Upper lobe of left lung (tissue), 6 donors: ENCODE measurements at regions not wholly inside any gene's neighbourhood (a gene's known extent, or its start where the extent isn't known, plus 50 kb on each side); places are given as distances from the start of the nearest gene placed in this dataset.

Experiments used
- ATAC-seq, 2 donors: fragments of 200-7000 bp; cut with Tn5 transposase; one replicate each; pipeline ENCODE4 v1.9.1; 2022; ENCODE audit warnings: mild to moderate bottlenecking in 2 of 2, moderate library complexity in 2 of 2; ENCODE audit not compliant: low FRiP score in 2 of 2
- DNase-seq, 2 donors: peaks; one replicate each; pipeline ENCODE4 v3.0.0-alpha.2; 2019 to 2020
- H3K27ac ChIP-seq, 4 donors: fragments of 200-600 bp; sonication (generic); one replicate each; pipeline ENCODE4 v1.5.1; 2016 to 2019
- H3K27me3 ChIP-seq, 4 donors: fragments of 200-600 bp; sonication (generic); one replicate each; pipeline ENCODE4 v1.5.1; 2017 to 2019
- H3K36me3 ChIP-seq, 4 donors: fragments of 200-600 bp; sonication (generic); one replicate each; pipeline ENCODE4 v1.5.1; 2016 to 2019
- H3K4me1 ChIP-seq, 4 donors: fragments of 200-600 bp; sonication (generic); one replicate each; pipeline ENCODE4 v1.5.1; 2018 to 2019
- H3K4me3 ChIP-seq, 4 donors: fragments of 200-600 bp; sonication (generic); one replicate each; pipeline ENCODE4 v1.5.1; 2017 to 2019; ENCODE audit warnings: mild to moderate bottlenecking in 2 of 4, moderate library complexity in 1 of 4
- H3K9me3 ChIP-seq, 4 donors: fragments of 200-600 bp; sonication (generic); one replicate each; pipeline ENCODE4 v1.5.1; 2018 to 2019
- CTCF ChIP-seq, 6 experiments: fragments of 450-650 bp in 4 of 6; fragments of 200-600 bp in 2 of 6; sonication (generic) in 2 of 6; IDR thresholded peaks; one replicate each; pipeline ENCODE4 v1.5.1; 2016 to 2019; ENCODE audit warnings: antibody characterized with exemption in 6 of 6
- EP300 ChIP-seq, 4 donors: sonication (generic); formaldehyde crosslinking; IDR thresholded peaks; one replicate each; pipeline ENCODE4 v1.5.1; 2017; ENCODE audit warnings: antibody characterized with exemption in 4 of 4, control low read depth in 2 of 4
- POLR2A ChIP-seq, 4 donors: fragments of 450-650 bp; IDR thresholded peaks; one replicate each; pipeline ENCODE4 v1.5.1; 2016 to 2017; ENCODE audit warnings: antibody characterized with exemption in 4 of 4, mild to moderate bottlenecking in 2 of 4
- POLR2AphosphoS5 ChIP-seq, 2 donors: sonication (generic); formaldehyde crosslinking; IDR thresholded peaks; one replicate each; pipeline ENCODE4 v1.5.1; 2017; ENCODE audit warnings: antibody characterized with exemption in 2 of 2
- WGBS, 2 donors: methylation state at CpG; one replicate each; pipeline ENCODE4 v1.1.5; 2017 to 2018; 5-methylcytosine and 5-hydroxymethylcytosine counted together
- donor health status: DM: no; HTN: no; CAD: no; lungs with moderate emphysema.
- donor health status: DM: no; HTN: yes; CAD: no; lungs with severe emphysema.

- 85 to 88% methylated on average over 9 to 10 of the region's 10 CpGs for WGBS, 2 donors
- Histone ChIP-seq H3K36me3 (no peaks in the 10 kb centered on the region), H3K27ac (no peak overlapping the region), H3K4me1 (no peaks in the 10 kb centered on the region), H3K9me3 (no peaks in the 10 kb centered on the region), H3K27me3 (no peaks in the 10 kb centered on the region), H3K4me3 (no peak overlapping the region)
- no peak for TF ChIP-seq CTCF (IDR thresholded peaks at IDR 0.05)
- DNase-seq: peak in 1 of 2 donors; percentile 43
- ATAC-seq: no peak
These were observed 230.0 kb upstream of the TOPAZ1 start for GRCh38 chr3:44011680-44012079.

GRCh38 chr3:44012160-44012899 is 229.4 kb upstream of the TOPAZ1 start:
- Histone ChIP-seq H3K36me3 (no peaks in the 10 kb centered on the region), H3K27ac (no peak overlapping the region), H3K4me1 (no peaks in the 10 kb centered on the region), H3K9me3 (no peaks in the 10 kb centered on the region), H3K27me3 (no peaks in the 10 kb centered on the region), H3K4me3 (no peak overlapping the region)
- WGBS, 2 donors: 90% methylated on average over 13 of the region's 13 CpGs
- ATAC-seq (no peak), DNase-seq (no peak)
- TF ChIP-seq CTCF (IDR thresholded peaks at IDR 0.05) (no peak), EP300 (IDR thresholded peaks at IDR 0.05) (no peak), POLR2AphosphoS5 (IDR thresholded peaks at IDR 0.05) (no peak), POLR2A (IDR thresholded peaks at IDR 0.05) (no peak)

- no peak for ATAC-seq
- Histone ChIP-seq H3K27me3 (no peaks in the 10 kb centered on the region), H3K4me3 (no peak overlapping the region), H3K4me1 (no peaks in the 10 kb centered on the region), H3K27ac (no peak overlapping the region), H3K9me3 (no peaks in the 10 kb centered on the region), H3K36me3 (no peaks in the 10 kb centered on the region)
- TF ChIP-seq CTCF (IDR thresholded peaks at IDR 0.05): no peak
- no peak for TF ChIP-seq POLR2A (IDR thresholded peaks at IDR 0.05)
- no peak for TF ChIP-seq POLR2AphosphoS5 (IDR thresholded peaks at IDR 0.05)
- no peak for TF ChIP-seq EP300 (IDR thresholded peaks at IDR 0.05)
- 77 to 83% methylated on average over 6 to 11 of the region's 11 CpGs for WGBS, 2 donors
- DNase-seq: peak in 1 of 2 donors; percentile 59
These were observed 227.7 kb upstream of the TOPAZ1 start for GRCh38 chr3:44013967-44014366.

GRCh38 chr3:44015170-44015569 is 226.5 kb upstream of the TOPAZ1 start:
- Histone ChIP-seq H3K4me3 (no peak overlapping the region), H3K27ac (no peak overlapping the region), H3K9me3 (no peaks in the 10 kb centered on the region), H3K4me1 (no peaks in the 10 kb centered on the region), H3K36me3 (no peaks in the 10 kb centered on the region), H3K27me3 (no peaks in the 10 kb centered on the region)
- 87 to 89% methylated on average over 3 of the region's 3 CpGs for WGBS, 2 donors
- ATAC-seq: no peak
- no peak for TF ChIP-seq POLR2A (IDR thresholded peaks at IDR 0.05)
- no peak for TF ChIP-seq EP300 (IDR thresholded peaks at IDR 0.05)
- no peak for TF ChIP-seq POLR2AphosphoS5 (IDR thresholded peaks at IDR 0.05)
- TF ChIP-seq CTCF (IDR thresholded peaks at IDR 0.05): no peak
- DNase-seq: no peak

GRCh38 chr3:44016818-44017217 is 224.9 kb upstream of the TOPAZ1 start:
- ATAC-seq: no peak
- H3K9me3 ChIP-seq: no peaks in the 10 kb centered on the region
- no peak overlapping the region for H3K4me3 ChIP-seq
- TF ChIP-seq POLR2AphosphoS5 (IDR thresholded peaks at IDR 0.05): no peak
- no peak for TF ChIP-seq POLR2A (IDR thresholded peaks at IDR 0.05)
- no peak for TF ChIP-seq CTCF (IDR thresholded peaks at IDR 0.05)
- no peak for TF ChIP-seq EP300 (IDR thresholded peaks at IDR 0.05)
- H3K27me3 ChIP-seq: peaks cover 0 to 2% (median under 1%) of the 10 kb centered on the region in 4 donors
- no peak for DNase-seq
- no peak overlapping the region for H3K27ac ChIP-seq
- no peaks in the 10 kb centered on the region for H3K36me3 ChIP-seq
- H3K4me1 ChIP-seq: peaks cover 0 to 1% (median 1%) of the 10 kb centered on the region in 4 donors
- 69 to 90% methylated on average over 3 of the region's 3 CpGs for WGBS, 2 donors
